Astrocyte of the spinal cord (primary cell): ENCODE measurements at regions not wholly inside any gene's neighbourhood (a gene's known extent, or its start where the extent isn't known, plus 50 kb on each side); places are given as distances from the start of the nearest gene placed in this dataset.
A peak's percentile ranks its signal among the peaks of the same experiment; 100 is the strongest.
"Not testable (repeated sequence)": the region's sequence is repeated elsewhere in the genome, so short reads cannot be mapped to it uniquely, and the experiment has no call there.

Experiments used
- DNase-seq: peaks from one replicate; pipeline ENCODE4 v3.0.0; 2011; ENCODE audit warnings: low read depth, low spot score
- H3K4me3 ChIP-seq: 2 replicates; pipeline ENCODE4 v1.5.1; 2011; ENCODE audit warnings: low read depth, mild to moderate bottlenecking, low read length, moderate library complexity
- CTCF ChIP-seq: IDR thresholded peaks from 2 replicates; pipeline ENCODE4 v1.5.1; 2012; ENCODE audit warnings: low read depth, mild to moderate bottlenecking, low read length, inconsistent platforms
- in situ Hi-C: cut with HindIII; loops from 2 replicates; pipeline ENCODE4 v1.10.0; 2017; ENCODE audit warnings: low sequenced_read_pairs

DNA sequence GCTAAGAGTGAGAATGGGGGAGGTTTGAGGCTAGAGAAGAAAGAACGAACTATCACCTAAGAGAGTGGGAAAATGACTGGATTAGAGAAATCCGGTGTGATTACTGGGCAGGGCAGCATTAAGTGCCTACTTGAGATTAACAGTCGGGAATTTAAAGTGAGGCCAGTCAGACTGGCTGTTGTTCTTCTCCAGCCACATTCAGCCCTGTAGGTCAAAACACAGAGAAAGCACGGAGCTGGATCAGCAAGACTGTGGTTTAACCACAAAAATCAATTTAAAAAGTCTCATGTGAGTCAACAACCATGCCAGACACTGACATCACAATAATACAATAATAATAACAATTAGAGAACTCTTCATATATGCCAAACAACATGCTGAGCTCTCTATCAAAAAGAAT is 301.9 kb upstream of the SGK1 start:
- H3K4me3 ChIP-seq, result no peak overlapping the region
- no peak for TF ChIP-seq CTCF
- in situ Hi-C loops, result no loop called here
- DNase-seq, result peak; percentile 91

DNA sequence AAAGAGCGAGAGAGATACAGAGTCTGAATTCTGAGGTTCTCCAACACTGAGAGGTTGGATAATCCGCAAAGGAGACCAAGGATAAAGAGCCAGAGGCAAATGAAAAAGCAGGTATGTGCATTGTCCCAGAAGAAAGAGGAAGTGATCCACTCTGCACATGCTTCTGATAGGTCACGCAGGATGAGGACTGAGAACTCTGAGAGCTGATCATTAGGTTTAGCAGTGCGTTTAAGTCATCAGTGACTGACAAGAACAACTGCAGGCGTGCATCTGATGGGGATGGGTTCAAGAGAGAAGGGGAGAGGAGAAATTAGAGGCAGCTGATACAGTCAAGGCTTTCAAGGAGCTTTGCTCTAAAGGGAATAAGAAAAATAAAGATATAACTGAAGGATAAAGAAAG is 301.2 kb upstream of the SGK1 start:
- in situ Hi-C loops, result no loop called here
- DNase-seq, result no peak
- H3K4me3 ChIP-seq, result no peak overlapping the region
- no peak for TF ChIP-seq CTCF

- in situ Hi-C loops, result no loop called here
- H3K4me3 ChIP-seq, result no peak overlapping the region
- no peak for TF ChIP-seq CTCF
Measured at GRCh38 chr6:134614606-134615485, 296.9 kb upstream of the SGK1 start.

DNA sequence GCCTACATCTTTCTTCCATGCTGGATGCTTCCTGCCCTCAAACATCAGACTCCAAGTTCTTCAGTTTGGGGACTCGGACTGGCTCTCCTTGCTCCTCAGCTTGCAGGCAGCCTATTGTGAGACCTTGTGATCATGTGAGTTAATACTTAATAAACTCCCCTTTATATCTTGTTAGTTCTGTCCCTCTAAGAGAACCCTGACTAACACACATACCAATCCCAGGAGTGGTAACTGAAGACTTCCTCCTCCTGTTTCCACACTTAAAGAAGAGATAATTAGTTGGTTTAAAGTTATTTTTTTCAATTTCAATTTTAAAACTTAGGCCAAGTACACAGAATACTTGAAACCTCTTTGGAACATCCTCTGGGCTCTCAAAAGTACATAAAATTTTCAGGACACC is 294.2 kb upstream of the SGK1 start:
- in situ Hi-C loops, H3K4me3 ChIP-seq, DNase-seq: not testable (repeated sequence)

More at GRCh38 chr6:134614606-134615485, 296.9 kb upstream of the SGK1 start:
- no peak for DNase-seq

GRCh38 chr6:134610411-134610810 is 292.5 kb upstream of the SGK1 start:
- in situ Hi-C loops, result no loop called here
- no peak overlapping the region for H3K4me3 ChIP-seq
- DNase-seq, result no peak
- TF ChIP-seq CTCF, result no peak

DNA sequence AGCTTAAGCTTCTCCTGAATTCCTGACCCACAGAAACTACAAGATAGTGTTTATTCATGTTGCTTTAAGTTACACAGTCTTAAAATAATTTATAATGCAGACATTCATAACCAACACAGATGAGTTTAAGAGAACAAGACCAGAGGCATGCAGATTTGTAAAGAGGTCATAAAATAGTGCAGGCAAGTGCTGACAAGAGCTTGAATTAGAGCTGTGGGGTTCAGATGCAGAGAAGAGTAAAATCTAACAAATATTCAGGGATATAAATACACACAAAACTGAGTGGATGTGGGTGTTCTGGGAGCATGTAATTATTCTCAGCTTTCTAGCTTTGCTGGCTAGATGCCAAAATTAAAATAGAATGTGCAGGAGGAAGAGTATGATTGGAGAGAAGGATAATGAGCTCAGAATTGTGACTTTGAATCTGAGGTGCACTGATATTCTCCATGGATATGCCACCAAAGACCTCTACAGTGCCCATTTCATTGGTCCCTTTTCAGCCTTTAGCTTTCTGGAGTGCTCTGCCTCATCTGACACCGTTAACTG is 291.9 kb upstream of the SGK1 start:
- TF ChIP-seq CTCF, result no peak
- in situ Hi-C loops, result no loop called here
- DNase-seq, result no peak
- no peak overlapping the region for H3K4me3 ChIP-seq

GRCh38 chr6:134607411-134607810 is 289.5 kb upstream of the SGK1 start:
- no peak for TF ChIP-seq CTCF
- no peak for DNase-seq
- in situ Hi-C loops, result no loop called here
- H3K4me3 ChIP-seq, result no peak overlapping the region
